Fibroblast of skin of right biceps (primary cell): ENCODE measurements at regions not wholly inside any gene's neighbourhood (a gene's known extent, or its start where the extent isn't known, plus 50 kb on each side); places are given as distances from the start of the nearest gene placed in this dataset.

Source experiments
- DNase-seq: peaks from one replicate; pipeline ENCODE4 v3.0.0-alpha.2; 2013

DNA sequence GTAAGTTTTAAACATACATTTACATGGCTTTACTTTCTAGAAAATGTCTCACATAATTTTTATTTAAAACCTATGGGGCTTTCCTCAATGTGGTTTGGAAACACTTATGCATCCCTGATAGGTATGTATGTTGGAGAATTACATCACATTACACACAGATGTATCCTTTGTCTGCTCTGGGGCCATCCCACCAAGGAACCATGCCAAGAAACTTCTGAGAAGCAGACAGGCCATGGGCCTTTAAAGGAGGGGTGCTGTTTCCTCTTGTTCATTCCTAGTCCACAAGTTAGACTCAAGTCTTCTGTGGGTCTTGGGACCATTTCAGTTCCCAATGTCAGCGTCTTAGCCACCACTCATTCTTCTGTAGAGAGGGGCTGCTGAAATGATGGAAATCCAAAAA is 162.0 kb upstream of the SETBP1 start:
- peak; percentile 48 for DNase-seq

DNA sequence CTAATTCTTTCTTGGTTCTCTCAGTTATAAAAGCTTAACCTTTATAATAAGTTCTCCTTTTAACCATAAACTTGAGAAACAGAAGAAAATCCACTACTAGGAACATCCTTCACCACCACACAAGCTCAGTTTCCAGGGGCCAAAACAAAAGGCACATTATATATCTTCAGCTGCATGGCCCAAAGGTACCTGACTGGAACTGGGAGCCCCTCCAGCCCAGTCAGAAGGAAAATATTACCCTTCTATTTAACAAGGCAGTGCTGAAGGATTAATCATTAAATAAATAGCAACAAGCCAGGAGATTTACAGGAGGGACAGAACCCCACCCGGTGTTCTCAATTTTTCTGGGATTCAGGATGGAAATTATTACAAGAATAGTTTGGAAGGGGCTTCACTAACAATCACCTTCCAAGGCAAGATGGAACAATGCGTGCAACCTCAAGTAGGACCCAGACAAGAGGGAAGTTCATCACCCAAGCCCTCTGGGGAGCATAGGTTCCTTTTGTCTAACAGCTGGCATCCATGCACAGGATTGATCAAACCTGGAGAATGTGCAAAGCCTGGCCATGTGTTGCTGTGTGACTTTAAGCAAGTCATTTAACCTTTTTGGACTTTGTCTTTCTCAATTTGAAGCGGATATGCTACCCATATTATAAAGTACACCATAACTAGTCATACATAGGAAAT is 159.6 kb upstream of the SETBP1 start:
- DNase-seq: peak; percentile 41

DNA sequence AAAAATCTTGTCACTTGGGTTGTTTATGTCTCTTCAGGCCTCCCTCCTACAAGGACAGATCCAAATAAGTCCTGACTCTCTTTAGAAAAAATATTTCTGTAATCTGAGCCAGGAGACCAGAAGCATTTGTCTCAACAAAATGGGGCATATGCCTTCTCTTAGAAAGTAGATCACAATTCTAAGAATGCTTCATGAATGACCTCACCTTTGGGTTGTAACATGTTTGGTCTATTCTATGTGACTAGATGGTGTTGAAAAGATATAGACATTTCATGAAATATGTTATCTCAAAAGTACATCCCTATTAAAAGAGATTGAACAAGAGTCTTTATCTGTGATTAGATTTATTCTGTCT is 159.0 kb upstream of the SETBP1 start:
- peak; percentile 42 for DNase-seq

DNA sequence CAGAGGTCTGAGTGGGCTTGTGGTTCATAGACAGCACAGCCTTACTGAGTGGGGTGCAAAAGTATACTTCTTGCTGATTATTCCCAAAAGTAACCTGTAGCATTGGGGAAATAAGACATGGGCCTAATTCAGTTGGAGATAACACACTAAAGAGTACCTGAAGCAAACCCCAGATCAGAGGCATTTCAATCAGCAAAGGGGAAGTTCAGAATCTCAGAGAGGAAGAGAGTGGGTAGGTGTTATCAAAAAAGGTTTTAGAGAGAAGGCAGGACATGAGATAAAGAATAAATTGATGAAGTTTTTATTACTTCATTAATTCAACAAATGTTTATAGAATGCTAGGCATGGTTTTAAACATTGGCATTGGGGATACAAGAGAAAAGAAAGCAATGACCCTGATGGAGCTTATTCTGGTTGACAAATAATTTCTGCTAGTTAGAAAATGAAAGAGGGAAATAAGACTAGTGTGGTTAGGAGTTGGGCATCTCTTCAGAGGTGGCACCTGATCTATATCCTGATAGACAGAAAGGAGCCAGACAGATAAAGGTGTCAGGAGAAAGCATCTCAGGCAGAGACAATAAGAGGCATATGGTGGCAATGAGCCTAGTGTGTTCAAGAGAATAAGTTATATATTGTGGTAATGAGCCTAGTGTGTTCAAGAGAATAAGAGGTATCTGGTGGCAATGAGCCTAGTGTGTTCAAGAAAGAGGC is 153.8 kb upstream of the SETBP1 start:
- DNase-seq: no peak

DNA sequence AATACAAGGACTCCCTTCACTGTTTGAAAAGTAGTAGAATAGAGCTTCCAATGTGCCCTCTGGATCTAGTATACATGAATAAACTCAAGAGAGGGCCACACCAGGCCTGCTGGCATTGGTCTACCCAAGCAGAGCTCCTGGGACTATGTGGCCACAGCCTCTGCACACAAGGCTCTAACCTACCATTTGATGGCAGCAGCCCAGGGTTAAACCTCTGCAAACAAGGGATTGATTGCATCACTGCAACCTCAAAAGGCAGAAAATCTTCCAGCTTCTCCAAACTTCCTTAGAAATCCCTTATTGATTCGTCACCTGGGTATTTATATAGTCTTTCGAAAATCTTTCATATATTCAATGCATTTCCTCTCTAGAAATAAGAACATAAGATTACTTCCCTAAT is 147.6 kb upstream of the SETBP1 start:
- no peak for DNase-seq

DNA sequence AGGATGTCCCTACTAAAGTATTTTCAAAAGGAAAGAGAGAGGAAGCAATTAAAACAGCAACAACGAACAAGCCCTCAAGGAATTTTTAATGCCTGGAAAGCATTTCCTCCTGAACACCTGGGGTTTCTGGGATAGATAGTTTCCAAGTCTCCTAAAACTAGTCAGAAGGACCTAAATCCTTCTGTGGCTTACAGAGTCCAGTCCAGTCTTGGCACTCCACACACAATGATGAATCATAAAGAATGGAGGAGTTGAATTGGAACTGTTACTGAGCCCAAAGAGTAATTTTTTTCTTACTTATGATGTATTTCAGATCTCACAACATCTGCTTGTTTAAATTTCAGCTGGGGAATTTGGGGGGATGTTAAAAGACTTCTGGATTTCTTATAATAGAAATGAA is 144.6 kb upstream of the SETBP1 start:
- DNase-seq: peak; percentile 80

DNA sequence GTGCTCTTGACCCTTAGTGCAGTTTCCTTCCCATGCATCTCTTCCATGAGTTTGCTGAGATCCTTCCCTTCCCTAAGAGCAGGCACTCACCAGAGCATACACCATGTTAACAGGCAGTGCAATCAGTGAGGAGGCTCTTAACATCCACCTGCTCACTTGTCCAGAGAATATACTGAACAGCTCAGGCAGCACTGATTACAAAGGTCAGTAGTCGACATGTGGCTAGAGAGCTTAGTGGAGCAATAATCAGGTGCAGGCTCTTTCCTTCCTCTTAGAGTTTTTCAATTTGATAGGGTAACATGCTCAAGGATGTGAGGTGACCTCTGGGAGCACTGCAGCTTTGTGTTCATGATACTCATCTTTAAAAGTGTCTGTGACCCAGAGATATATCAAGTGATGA is 144.1 kb upstream of the SETBP1 start:
- DNase-seq: no peak

DNA sequence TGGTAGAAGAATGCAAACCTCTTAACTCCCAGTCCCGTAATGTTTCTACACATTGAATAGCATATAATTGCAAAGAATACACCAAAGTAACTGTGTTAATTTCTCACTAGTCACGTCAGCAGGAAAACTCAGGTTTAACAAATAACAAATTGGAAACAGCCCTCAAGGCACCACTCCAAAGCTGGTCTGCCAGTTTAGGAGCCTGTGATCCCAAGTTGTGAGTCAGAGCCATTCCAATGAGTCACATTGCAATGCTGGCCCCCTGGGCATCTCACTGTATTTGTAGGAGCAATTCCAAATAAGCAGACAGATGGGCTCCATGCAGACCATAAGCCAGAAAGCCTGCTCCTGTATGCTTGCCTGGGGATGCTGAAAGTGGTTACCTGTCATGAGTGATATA is 143.2 kb upstream of the SETBP1 start:
- DNase-seq: peak; percentile 93

DNA sequence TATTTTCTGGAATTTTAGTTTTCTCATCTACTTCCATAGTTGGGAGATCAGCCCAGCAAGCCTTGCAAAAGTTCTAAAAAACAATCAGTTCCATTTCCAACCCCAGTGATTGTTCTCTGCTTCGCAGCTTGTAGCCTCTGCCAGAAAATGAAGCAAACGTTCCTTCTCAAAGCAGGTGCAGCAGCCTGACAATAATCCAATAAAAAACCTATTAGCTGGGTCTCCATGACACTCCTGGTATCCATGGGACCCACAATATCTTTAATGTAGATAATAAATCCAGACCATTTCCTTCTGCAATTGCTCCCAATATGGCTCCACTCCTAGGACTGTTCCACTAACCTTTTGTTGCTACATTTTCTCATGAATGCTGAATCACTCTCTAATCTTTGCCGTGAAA is 140.8 kb upstream of the SETBP1 start:
- DNase-seq: no peak

DNA sequence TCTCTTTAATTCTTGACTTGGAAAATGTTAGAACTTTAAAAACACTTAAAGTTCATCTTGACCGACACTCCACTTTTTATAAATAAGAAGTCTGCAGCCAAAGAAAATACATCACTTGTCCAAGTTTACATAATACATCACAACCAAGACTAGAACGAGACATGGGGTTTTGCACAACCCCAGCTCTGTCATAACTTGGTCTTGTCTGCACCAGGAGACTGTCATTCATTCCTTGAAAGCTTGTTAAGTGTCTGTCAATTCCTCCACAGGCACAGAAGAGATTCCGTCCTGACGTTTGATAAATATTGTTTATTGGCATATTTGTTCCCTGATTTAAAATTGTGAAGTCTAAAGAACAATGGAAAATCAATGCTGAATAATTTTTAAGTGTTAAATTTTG is 139.5 kb upstream of the SETBP1 start:
- no peak for DNase-seq

DNA sequence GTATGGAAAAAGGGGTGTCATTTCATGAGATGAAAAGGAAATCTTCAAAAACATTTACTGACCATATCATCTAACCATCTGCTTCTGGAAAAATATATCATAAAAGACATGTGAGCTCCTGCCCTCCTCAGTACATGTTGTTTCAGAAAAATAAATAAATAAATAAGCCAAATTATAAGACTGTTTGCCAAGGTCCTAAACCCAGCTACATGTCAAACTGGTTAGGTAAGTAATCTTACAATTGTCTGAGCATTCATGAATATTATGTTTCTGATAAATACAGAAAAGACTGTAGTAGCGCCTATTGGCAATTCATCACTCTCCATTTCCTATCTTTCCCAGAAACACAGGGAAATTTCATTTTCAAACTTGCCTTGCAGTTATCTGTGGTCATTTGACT is 138.9 kb upstream of the SETBP1 start:
- DNase-seq: no peak

DNA sequence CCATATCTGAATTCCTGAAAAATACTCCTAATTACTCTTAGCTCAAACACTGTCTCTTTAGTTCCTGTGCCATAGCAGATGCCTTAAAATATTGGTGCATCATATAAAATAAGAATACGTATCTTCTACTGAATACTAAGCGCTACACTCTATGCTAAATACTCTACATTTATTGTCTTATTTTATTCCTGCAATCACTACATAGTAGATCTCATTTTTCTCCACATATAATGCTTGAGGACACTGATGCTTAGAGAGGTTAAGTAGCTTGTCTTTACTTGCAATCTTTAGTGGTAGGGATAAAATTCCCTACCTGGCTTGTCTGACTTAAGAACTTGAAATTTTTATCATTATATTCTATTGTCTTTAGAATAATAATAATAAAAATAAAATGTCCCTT is 137.3 kb upstream of the SETBP1 start:
- no peak for DNase-seq

DNA sequence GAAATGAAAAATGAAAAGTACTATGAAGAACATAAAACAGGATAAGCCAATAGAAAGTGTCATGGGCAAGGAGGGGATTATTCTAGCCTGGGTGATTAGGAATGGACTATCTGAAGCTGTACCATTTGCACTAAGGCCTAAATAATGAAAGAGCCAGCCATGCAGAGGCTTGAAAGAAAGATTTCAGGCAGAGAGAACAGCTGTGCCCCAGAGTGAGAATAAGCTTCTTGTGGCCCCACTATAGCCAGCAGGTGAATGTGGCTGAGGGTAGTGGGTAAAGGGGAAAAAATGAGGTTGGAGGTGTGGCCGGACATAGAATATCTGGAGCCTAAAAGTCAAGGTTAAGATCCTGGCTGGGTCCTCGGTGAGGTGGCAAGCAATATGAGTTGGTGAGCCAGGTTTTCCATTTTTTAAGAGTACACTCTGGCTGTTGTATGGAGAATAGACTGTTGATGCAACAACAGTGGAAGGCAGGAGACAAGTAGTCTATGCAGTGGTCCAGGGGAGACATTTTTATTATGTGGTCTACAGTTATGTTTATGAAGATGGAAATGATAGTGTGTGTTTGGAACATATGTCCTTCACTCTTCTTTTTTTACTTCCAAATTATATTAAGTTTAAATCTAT is 135.2 kb upstream of the SETBP1 start:
- no peak for DNase-seq

DNA sequence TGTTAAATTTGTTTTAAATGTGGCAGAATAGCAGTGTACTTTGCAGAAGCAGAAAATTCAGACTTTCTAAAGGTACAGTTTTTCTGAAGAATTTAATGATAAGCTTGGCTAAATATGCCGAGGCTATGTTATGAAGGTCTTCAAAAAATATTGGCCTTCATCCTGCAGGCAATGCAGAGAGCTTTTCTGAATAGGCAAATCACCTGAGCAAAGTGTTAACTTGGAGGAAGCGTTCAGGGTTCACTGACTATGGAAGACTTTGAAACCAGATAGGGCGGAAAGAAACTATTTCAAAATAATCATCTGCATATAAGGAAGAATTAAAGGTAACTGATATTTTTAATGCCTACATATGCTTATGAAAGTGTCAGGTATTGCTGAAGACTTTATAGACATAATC is 133.7 kb upstream of the SETBP1 start:
- DNase-seq: no peak

DNA sequence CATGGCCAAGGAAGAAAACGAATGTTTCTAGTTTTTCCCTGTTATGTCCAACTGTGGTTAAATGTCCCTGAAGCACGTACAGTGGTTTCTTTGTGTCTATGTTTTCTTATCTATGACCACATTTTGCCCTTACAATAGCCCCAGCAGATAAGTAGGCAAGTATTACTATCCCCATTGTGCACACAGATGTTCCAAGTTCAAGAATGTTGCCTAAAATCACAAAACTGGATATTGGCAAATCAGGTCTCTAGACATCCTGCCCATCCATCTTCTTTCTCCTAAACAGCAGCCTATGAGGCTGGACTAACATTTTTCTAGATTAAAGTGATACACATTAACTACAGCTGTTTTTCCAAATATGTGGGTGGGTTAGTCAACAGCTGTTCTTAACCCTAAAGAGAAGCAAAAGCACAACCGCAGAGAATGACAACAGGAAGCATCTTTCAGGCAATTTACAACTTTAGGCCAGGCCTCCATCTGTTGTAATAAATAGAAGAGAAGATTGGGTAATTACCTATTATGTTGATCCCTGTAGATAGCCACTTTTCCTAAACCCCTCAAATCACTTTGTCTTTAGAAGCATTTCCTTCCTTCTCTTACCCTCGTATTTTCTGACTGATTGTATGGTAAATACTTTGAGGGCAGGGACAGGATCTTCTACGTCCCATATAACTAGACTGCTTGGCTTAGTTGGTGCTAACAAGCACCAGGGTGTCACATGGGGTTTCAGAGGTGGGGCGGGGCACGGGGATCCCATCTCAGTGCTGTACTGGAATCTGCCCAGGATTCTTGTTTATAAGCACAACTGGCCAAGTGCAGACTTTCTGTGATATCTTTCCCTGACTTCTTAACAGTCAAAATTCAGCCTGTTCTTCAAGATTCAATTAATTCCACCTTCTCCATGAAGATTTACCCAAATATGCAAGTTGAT is 132.1 kb upstream of the SETBP1 start:
- DNase-seq: peak; percentile 14

DNA sequence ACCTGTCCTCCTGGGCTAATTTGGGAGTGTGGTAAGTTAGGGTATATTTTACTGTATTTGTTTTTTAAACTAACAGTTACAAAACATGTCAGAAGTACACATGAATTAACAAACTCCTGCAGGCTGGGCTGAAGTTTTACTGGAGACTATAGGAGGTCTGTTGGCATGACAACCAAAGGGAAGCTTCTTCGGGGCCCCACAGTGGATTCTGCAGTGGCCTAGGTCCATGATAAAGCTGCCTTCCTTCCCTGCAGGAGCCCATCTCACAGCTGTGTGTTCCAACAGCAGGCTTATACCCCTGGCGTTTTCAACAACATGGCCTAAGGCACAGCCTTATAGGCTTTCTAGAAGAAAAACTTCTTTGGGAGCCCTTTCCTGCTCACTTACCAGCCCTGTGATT is 128.0 kb upstream of the SETBP1 start:
- DNase-seq: no peak

DNA sequence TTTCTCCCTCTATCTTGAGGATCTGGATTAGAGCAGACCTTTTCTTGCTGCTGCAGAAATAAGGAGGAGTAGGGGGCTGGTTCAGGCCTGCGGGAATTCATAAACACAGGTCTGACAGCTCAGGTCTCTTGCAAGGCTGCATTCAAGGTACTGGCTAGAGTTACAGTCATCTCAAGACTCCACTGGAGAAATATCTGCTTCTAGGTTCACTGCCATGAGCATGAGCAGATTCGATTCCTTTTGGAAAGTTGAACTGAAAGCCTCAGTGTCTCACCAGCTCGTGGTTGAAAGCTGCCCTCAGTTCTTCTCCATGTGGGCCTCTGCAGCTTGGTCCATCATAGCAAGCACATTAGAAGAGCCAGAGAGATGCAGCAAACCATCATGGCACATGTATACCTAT is 124.4 kb upstream of the SETBP1 start:
- no peak for DNase-seq

DNA sequence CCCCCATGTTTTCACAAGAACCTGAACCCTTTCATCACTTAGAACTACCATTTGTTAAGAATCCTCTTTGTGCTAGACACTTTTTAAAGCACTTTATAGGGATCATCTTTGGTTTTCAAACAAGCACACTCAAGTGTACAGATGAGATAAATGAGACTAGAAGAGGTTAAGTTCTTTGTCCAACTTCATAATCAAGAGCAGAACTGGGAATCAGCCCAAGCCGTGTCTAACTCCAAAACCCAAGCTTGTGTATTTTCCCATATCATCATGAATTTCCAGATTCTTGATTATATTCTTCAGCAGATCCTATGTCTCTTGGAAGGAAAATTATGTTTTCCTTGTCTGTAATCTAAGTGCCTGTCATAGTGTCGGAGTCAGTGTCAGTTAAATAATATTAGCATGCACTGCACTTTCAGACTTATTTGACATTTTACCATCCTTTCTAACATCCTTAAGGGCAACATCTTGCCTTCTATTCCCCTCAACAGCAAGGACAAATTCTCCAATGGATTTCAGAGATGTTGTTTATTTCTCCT is 123.0 kb upstream of the SETBP1 start:
- DNase-seq: no peak

DNA sequence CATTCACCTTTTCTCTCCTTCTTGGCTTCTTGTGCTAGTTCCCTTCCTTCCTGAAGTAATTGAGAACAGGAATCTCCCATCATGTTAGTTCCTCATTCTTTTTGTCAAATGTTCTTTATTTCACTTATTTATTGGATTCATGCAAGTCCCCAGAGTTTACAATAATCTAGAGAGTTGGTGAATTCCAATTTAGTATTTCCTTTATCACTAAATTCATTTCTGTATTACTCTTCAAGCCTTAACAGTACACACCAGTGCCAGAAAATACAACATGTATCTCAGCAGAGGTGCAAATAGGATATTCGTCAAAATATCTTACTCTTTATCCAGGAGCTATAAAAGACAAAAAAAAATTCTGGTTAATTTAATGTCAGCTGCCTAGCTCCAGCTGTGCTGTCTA is 121.9 kb upstream of the SETBP1 start:
- DNase-seq: no peak

DNA sequence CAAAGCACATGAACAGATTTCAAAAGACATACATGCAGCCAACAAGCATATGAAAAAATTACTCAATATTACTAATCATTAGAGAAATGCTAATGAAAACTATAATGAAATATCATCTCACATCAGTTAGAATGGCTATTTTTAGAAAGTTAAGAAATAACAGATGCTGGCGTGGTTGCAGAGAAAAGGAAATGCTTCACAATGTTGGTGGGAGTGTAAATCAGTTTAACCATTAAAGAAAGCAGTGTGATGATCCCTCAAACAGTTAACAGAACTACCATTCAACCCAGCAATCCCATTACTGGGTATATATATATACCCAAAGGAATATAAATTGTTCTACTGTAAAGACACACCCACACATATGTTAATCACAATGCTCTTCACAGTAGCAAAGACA is 117.7 kb upstream of the SETBP1 start:
- DNase-seq: peak; percentile 46

DNA sequence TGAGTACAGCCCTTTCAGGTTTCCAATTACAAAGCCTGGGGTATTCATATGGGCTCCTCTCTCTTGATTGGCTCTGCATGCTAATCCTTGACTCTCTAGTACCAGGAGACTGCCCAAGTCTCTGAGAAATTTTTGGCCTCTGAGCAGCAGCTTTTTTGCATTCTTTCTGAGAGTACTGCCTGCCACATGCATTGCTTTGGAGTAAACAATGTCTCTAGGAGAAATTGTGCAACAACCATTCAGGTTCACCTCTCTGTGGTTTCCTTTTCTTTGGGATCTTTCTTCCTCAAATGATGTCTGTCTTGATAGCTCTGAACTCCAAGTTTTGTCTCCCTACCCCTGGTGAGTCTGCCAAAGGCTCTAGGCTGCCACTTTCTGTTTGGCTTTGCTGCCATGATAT is 115.8 kb upstream of the SETBP1 start:
- DNase-seq: peak; percentile 59

DNA sequence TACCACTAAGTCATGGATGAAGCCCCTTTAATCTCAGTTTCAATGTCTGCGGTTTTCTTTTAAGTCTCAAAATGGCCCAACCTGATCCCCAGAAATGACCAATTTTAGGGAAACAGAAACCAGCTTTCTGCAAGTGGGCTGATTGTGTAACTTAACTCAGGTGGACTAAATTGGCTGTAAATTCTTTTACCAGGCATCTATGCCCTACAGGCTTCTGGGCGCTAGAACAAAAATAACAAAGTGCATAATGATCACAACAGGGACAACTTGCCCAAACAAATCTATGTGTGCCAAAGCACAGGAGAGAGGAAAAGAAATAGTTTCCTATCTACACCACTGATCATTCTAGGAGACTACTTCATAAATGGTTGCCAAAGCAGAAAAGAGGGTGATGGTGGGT is 112.3 kb upstream of the SETBP1 start:
- no peak for DNase-seq

DNA sequence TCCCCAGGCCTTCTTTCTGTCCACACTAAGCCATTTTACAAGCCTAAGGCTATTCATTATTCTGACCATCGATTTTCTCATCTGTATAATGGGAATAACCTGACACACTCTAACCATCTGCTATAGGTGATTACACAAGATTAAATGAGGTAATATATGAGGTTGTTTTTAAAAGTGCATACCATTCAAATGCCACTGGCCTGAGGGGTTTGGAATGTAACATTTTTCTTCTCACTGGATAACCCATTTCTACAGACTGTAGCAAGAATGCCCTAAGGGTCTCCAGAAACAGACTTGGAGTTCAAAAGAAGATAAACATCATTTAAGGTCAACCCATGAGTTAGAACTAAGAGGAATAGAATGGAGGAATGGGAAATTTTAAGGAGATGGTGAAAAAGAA is 111.7 kb upstream of the SETBP1 start:
- peak; percentile 36 for DNase-seq
